ENCODE measurements at regions not wholly inside any gene's neighbourhood (a gene's known extent, or its start where the extent isn't known, plus 50 kb on each side); places are given as distances from the start of the nearest gene placed in this dataset.

GRCh38 chr12:38516418-38516817 lies 199.8 kb downstream of the ALG10B start:
- no peaks in the 10 kb centered on the region for H3K4me1 ChIP-seq (ENCODE audit: insufficient read depth)
- H3K36me3 ChIP-seq (ENCODE audit: insufficient read depth): no peaks in the 10 kb centered on the region
- H3K27ac Mint-ChIP-seq: no peak overlapping the region
- H3K9me3 Mint-ChIP-seq: peaks cover 15% of the 10 kb centered on the region
- no peak overlapping the region for H2AFZ ChIP-seq
- H3K4me1 Mint-ChIP-seq: peaks cover 4% of the 10 kb centered on the region
- DNase-seq (ENCODE audit: low spot score) (no peak), ATAC-seq (peak; percentile 38; the same call in 2 of the 3 replicates)
- TF ChIP-seq ZNF114 (CRISPR knock-in tag; IDR thresholded peaks at IDR 0.05) (no peak), ZNF331 (CRISPR knock-in tag; IDR thresholded peaks at IDR 0.05; ENCODE audit: low read depth) (no peak), JUNB (IDR thresholded peaks at IDR 0.05; ENCODE audit: unreplicated experiment) (no peak), STAT1 (IDR thresholded peaks at IDR 0.05; ENCODE audit: unreplicated experiment) (no peak), CREB1 (CRISPR knock-in tag; IDR thresholded peaks at IDR 0.05; ENCODE audit: low read depth) (no peak), ZNF462 (CRISPR knock-in tag; IDR thresholded peaks at IDR 0.05) (no peak), ETS1 (IDR thresholded peaks at IDR 0.05) (no peak), CTCF (conservative IDR thresholded peaks at IDR 0.05; ENCODE audit: low read depth in 2 of 2) (no peak), EZH2phosphoT487 (IDR thresholded peaks at IDR 0.05; ENCODE audit: unreplicated experiment) (no peak), REST (IDR thresholded peaks at IDR 0.05; ENCODE audit: unreplicated experiment) (no peak), POLR2AphosphoS5 (IDR thresholded peaks at IDR 0.05; ENCODE audit: low read depth) (no peak), NANOG (IDR thresholded peaks at IDR 0.05; ENCODE audit: borderline replicate concordance) (no peak), EZH2 (IDR thresholded peaks at IDR 0.05; ENCODE audit: low read depth, unreplicated experiment) (no peak)
- H3F3A ChIP-seq (replicated peaks; ENCODE audit: low read depth): no peaks in the 10 kb centered on the region
- H4K20me1 ChIP-seq (replicated peaks; ENCODE audit: insufficient read depth): no peaks in the 10 kb centered on the region
- H3K79me2 ChIP-seq (replicated peaks; ENCODE audit: insufficient read depth): no peaks in the 10 kb centered on the region
- no peak overlapping the region for H3K4me3 Mint-ChIP-seq
- peaks cover 4% of the 10 kb centered on the region for H3K27me3 Mint-ChIP-seq (ENCODE audit: insufficient read depth, low read depth, poor library complexity)
- H3K4me2 ChIP-seq: no peak overlapping the region
- H3K27me3 ChIP-seq (ENCODE audit: insufficient read depth): no peaks in the 10 kb centered on the region
- no peak overlapping the region for H3K27ac ChIP-seq (ENCODE audit: low read depth)
- H3K36me3 Mint-ChIP-seq (ENCODE audit: low read depth): peaks cover 3% of the 10 kb centered on the region; the same call in 1 of the 3 replicates
- peaks cover 2% of the 10 kb centered on the region for H3K9me2 ChIP-seq (ENCODE audit: insufficient read depth)
- no peak overlapping the region for H3K4me3 ChIP-seq

Measured in GM23338 (cell line).